Thoracic aorta (tissue), 2 donors: ENCODE measurements at regions not wholly inside any gene's neighbourhood (a gene's known extent, or its start where the extent isn't known, plus 50 kb on each side); places are given as distances from the start of the nearest gene placed in this dataset.

Source experiments
- ATAC-seq: fragments of 150-250 bp; one replicate; pipeline ENCODE4 v1.8.0; 2017; ENCODE audit warnings: low read depth; ENCODE audit not compliant: insufficient number of reproducible peaks, low FRiP score
- DNase-seq: peaks from one replicate; pipeline ENCODE4 v3.0.0-alpha.2; 2020; ENCODE audit warnings: low spot score
- H3K27ac ChIP-seq, 2 donors: fragments of 200-600 bp; sonication (generic); 1 replicate in 1 of 2; 2 replicates in 1 of 2; pipeline ENCODE4 v1.5.1; 2016; ENCODE audit warnings: mild to moderate bottlenecking in 2 of 2, moderate library complexity in 2 of 2
- H3K27me3 ChIP-seq: fragments of 200-600 bp; sonication (generic); replicated peaks from 2 replicates; pipeline ENCODE4 v1.6.0; 2016; ENCODE audit warnings: mild to moderate bottlenecking; ENCODE audit not compliant: insufficient read depth
- H3K36me3 ChIP-seq: fragments of 200-600 bp; sonication (generic); one replicate; pipeline ENCODE4 v1.5.1; 2016
- H3K4me1 ChIP-seq, 2 donors: fragments of 200-600 bp; sonication (generic); 1 replicate in 1 of 2; 2 replicates in 1 of 2; pipeline versions ENCODE4 v1.5.1 to v1.6.0; 2016; ENCODE audit warnings: low read depth in 2 of 2, mild to moderate bottlenecking in 1 of 2; ENCODE audit not compliant: control insufficient read depth in 1 of 2
- H3K4me3 ChIP-seq: fragments of 200-600 bp; sonication (generic); 2 replicates; pipeline ENCODE4 v1.5.1; 2016; ENCODE audit warnings: mild to moderate bottlenecking
- H3K9me3 ChIP-seq: fragments of 200-600 bp; sonication (generic); 2 replicates; pipeline ENCODE4 v1.5.1; 2016
- TF ChIP-seq, protein P1 (sequence below): fragments of 200-600 bp; sonication (generic); IDR thresholded peaks from one replicate; pipeline ENCODE4 v1.5.1; 2019; ENCODE audit warnings: antibody characterized with exemption

DNA sequence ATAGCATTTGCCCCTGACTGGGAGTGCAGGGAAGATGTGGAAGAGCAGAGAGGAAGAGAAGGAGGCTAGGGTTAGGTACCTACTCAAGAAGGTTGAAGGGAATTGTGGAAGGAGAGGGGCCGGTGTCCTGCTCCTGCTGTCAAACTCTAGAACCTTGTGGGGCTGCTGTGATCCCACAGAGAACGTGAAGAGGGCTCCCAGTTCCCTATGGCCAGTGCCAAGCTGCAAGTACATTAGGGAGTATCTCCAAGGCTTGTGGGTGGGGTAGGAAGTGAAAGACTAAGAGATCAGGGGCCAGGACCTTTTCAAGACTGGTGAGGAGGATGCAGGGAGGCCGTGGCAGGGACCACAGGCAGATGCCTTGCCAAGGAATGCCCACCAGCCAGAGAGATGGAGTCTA is 263.4 kb downstream of the CDH26 start:
- Histone ChIP-seq H3K27me3 (no peaks in the 10 kb centered on the region), H3K27ac (no peak overlapping the region), H3K36me3 (no peaks in the 10 kb centered on the region), H3K4me1 (no peaks in the 10 kb centered on the region), H3K4me3 (no peak overlapping the region), H3K9me3 (no peaks in the 10 kb centered on the region)
- TF ChIP-seq, protein P1, sequence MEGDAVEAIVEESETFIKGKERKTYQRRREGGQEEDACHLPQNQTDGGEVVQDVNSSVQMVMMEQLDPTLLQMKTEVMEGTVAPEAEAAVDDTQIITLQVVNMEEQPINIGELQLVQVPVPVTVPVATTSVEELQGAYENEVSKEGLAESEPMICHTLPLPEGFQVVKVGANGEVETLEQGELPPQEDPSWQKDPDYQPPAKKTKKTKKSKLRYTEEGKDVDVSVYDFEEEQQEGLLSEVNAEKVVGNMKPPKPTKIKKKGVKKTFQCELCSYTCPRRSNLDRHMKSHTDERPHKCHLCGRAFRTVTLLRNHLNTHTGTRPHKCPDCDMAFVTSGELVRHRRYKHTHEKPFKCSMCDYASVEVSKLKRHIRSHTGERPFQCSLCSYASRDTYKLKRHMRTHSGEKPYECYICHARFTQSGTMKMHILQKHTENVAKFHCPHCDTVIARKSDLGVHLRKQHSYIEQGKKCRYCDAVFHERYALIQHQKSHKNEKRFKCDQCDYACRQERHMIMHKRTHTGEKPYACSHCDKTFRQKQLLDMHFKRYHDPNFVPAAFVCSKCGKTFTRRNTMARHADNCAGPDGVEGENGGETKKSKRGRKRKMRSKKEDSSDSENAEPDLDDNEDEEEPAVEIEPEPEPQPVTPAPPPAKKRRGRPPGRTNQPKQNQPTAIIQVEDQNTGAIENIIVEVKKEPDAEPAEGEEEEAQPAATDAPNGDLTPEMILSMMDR = no peak
- ATAC-seq = no peak
- no peak for DNase-seq

DNA sequence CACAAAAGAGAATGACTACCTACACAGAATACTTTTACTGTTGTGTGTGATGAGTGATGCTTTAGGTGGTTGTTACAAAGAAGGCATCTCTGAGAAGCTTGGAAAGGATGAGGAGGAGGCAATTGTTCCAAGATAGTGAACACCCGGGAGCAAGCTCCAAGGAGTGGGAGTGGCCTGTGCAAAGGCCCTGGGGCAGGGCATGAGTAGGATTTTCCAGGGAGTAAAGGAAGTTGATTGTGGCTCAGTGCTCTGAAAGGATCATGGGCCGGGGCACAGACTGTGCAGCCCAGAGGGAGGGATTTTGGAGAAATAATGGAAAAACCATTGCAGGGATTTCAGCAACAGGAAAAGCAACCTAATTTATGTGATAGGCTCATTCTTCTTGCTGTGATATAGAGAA is 264.3 kb downstream of the CDH26 start:
- no peaks in the 10 kb centered on the region for H3K9me3 ChIP-seq
- no peaks in the 10 kb centered on the region for H3K4me1 ChIP-seq
- H3K27me3 ChIP-seq = no peaks in the 10 kb centered on the region
- TF ChIP-seq, protein P1 = no peak
- H3K4me3 ChIP-seq = no peak overlapping the region
- no peak overlapping the region for H3K27ac ChIP-seq
- no peak for DNase-seq
- H3K36me3 ChIP-seq = no peaks in the 10 kb centered on the region
- no peak for ATAC-seq

- DNase-seq (no peak), ATAC-seq (no peak)
- TF ChIP-seq, protein P1 = no peak
These were observed 265.0 kb downstream of the CDH26 start for GRCh38 chr20:60223174-60223573.

GRCh38 chr20:60224914-60225313 is 266.7 kb downstream of the CDH26 start:
- no peak for DNase-seq
- TF ChIP-seq, protein P1 = no peak
- ATAC-seq = no peak

More at GRCh38 chr20:60223174-60223573, 265.0 kb downstream of the CDH26 start:
- no peak overlapping the region for H3K27ac ChIP-seq
- H3K36me3 ChIP-seq = no peaks in the 10 kb centered on the region
- no peaks in the 10 kb centered on the region for H3K4me1 ChIP-seq
- H3K27me3 ChIP-seq = no peaks in the 10 kb centered on the region
- no peaks in the 10 kb centered on the region for H3K9me3 ChIP-seq
- no peak overlapping the region for H3K4me3 ChIP-seq

DNA sequence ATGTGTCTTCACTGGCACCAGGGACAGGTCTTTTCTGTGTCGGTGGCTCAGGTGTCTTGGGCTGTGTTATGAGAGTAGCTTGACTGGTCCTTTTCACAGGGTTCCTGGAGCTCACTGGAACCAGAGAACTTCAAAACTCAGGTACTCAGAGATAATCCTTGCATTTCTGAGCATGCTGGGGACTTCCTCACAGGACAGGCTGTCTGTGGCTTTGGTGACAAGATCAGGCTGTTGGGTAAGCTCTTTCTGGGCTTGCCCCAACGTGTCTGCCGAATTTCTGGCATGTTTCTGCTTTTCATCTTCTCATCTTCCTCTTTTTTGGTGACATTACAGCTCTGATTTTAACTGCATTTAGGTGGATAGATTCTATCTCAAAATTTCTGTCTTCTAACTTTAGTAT is 270.0 kb downstream of the CDH26 start:
- ATAC-seq = no peak
- Histone ChIP-seq H3K4me1 (no peaks in the 10 kb centered on the region), H3K4me3 (no peak overlapping the region), H3K9me3 (no peaks in the 10 kb centered on the region), H3K27ac (no peak overlapping the region), H3K27me3 (no peaks in the 10 kb centered on the region), H3K36me3 (no peaks in the 10 kb centered on the region)
- TF ChIP-seq, protein P1 = no peak
- no peak for DNase-seq

More at GRCh38 chr20:60224914-60225313, 266.7 kb downstream of the CDH26 start:
- no peaks in the 10 kb centered on the region for H3K9me3 ChIP-seq
- no peaks in the 10 kb centered on the region for H3K36me3 ChIP-seq
- no peak overlapping the region for H3K4me3 ChIP-seq
- no peaks in the 10 kb centered on the region for H3K4me1 ChIP-seq
- no peak overlapping the region for H3K27ac ChIP-seq
- no peaks in the 10 kb centered on the region for H3K27me3 ChIP-seq
